GM12878 (cell line): ENCODE measurements at regions not wholly inside any gene's neighbourhood (a gene's known extent, or its start where the extent isn't known, plus 50 kb on each side); places are given as distances from the start of the nearest gene placed in this dataset.

ENCODE experiments used
- BHLHE40 ChIP-seq, 2 experiments: fragments of 450-650 bp in 1 of 2; IDR thresholded peaks; 2 replicates each; pipeline ENCODE4 v1.6.1; 2011 to 2017; ENCODE audit warnings: low read depth in 2 of 2, borderline replicate concordance in 1 of 2, improper control_type of control experiment in 1 of 2, low read length in 1 of 2, mild to moderate bottlenecking in 1 of 2
- CREB1 ChIP-seq: IDR thresholded peaks from 2 replicates; pipeline ENCODE4 v1.6.1; 2012; ENCODE audit warnings: low read depth, mild to moderate bottlenecking, inconsistent platforms
- E2F8 ChIP-seq: fragments of 450-650 bp; IDR thresholded peaks from 2 replicates; pipeline ENCODE4 v1.6.1; 2018; ENCODE audit warnings: mild to moderate bottlenecking, low read depth, moderate library complexity; ENCODE audit not compliant: partially characterized antibody
- IKZF1 ChIP-seq: fragments of 450-650 bp; conservative IDR thresholded peaks from 2 replicates; pipeline ENCODE4 v1.6.1; 2017; ENCODE audit warnings: antibody characterized with exemption, mild to moderate bottlenecking
- IRF4 ChIP-seq: IDR thresholded peaks from 2 replicates; pipeline ENCODE4 v1.6.1; 2011; ENCODE audit warnings: low read depth, low read length
- MLLT1 ChIP-seq: fragments of 450-650 bp; IDR thresholded peaks from 2 replicates; pipeline ENCODE4 v1.6.1; 2016; ENCODE audit warnings: mild to moderate bottlenecking
- NBN ChIP-seq: fragments of 450-650 bp; IDR thresholded peaks from 2 replicates; pipeline ENCODE4 v1.6.1; 2016
- NFYB ChIP-seq: IDR thresholded peaks from 2 replicates; pipeline ENCODE4 v1.6.1; 2011; ENCODE audit warnings: low read depth, mild to moderate bottlenecking, low read length, improper control_type of control experiment, moderate library complexity; ENCODE audit not compliant: insufficient read depth
- RAD51 ChIP-seq: fragments of 450-650 bp; IDR thresholded peaks from 2 replicates; pipeline ENCODE4 v1.6.1; 2016; ENCODE audit warnings: moderate library complexity, mild to moderate bottlenecking, inconsistent platforms
- RFX5 ChIP-seq: IDR thresholded peaks from 2 replicates; pipeline ENCODE4 v1.6.1; 2011; ENCODE audit warnings: low read depth, low read length, improper control_type of control experiment
- SMAD5 ChIP-seq: IDR thresholded peaks from 2 replicates; pipeline ENCODE4 v1.6.1; 2016; ENCODE audit warnings: antibody characterized with exemption, low read depth
- ZNF217 ChIP-seq: fragments of 450-650 bp; IDR thresholded peaks from 2 replicates; pipeline ENCODE4 v1.6.1; 2017; ENCODE audit warnings: antibody characterized with exemption, mild to moderate bottlenecking
- ZZZ3 ChIP-seq: IDR thresholded peaks from 2 replicates; pipeline ENCODE4 v1.6.1; 2011; ENCODE audit warnings: low read depth; ENCODE audit not compliant: control insufficient read depth, insufficient read length
- TF ChIP-seq, protein P1 (sequence below): fragments of 450-650 bp; IDR thresholded peaks from 2 replicates; pipeline ENCODE4 v1.6.1; 2016; ENCODE audit warnings: mild to moderate bottlenecking, moderate library complexity, borderline replicate concordance
- TF ChIP-seq, protein P2 (sequence below): fragments of 450-650 bp; IDR thresholded peaks from 2 replicates; pipeline ENCODE4 v1.6.1; 2017; ENCODE audit warnings: borderline replicate concordance

GRCh38 chr11:95487391-95487790 lies 256.4 kb upstream of the SESN3 start (continued):
- TF ChIP-seq, protein P1, sequence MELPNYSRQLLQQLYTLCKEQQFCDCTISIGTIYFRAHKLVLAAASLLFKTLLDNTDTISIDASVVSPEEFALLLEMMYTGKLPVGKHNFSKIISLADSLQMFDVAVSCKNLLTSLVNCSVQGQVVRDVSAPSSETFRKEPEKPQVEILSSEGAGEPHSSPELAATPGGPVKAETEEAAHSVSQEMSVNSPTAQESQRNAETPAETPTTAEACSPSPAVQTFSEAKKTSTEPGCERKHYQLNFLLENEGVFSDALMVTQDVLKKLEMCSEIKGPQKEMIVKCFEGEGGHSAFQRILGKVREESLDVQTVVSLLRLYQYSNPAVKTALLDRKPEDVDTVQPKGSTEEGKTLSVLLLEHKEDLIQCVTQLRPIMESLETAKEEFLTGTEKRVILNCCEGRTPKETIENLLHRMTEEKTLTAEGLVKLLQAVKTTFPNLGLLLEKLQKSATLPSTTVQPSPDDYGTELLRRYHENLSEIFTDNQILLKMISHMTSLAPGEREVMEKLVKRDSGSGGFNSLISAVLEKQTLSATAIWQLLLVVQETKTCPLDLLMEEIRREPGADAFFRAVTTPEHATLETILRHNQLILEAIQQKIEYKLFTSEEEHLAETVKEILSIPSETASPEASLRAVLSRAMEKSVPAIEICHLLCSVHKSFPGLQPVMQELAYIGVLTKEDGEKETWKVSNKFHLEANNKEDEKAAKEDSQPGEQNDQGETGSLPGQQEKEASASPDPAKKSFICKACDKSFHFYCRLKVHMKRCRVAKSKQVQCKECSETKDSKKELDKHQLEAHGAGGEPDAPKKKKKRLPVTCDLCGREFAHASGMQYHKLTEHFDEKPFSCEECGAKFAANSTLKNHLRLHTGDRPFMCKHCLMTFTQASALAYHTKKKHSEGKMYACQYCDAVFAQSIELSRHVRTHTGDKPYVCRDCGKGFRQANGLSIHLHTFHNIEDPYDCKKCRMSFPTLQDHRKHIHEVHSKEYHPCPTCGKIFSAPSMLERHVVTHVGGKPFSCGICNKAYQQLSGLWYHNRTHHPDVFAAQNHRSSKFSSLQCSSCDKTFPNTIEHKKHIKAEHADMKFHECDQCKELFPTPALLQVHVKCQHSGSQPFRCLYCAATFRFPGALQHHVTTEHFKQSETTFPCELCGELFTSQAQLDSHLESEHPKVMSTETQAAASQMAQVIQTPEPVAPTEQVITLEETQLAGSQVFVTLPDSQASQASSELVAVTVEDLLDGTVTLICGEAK = no peak
- peak; percentile 82; the same call in 1 of the 2 replicates for TF ChIP-seq ZNF217
- no peak for TF ChIP-seq NFYB
- TF ChIP-seq, protein P2, sequence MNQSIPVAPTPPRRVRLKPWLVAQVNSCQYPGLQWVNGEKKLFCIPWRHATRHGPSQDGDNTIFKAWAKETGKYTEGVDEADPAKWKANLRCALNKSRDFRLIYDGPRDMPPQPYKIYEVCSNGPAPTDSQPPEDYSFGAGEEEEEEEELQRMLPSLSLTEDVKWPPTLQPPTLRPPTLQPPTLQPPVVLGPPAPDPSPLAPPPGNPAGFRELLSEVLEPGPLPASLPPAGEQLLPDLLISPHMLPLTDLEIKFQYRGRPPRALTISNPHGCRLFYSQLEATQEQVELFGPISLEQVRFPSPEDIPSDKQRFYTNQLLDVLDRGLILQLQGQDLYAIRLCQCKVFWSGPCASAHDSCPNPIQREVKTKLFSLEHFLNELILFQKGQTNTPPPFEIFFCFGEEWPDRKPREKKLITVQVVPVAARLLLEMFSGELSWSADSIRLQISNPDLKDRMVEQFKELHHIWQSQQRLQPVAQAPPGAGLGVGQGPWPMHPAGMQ = peak; percentile 33; the same call in 1 of the 2 replicates
- TF ChIP-seq NBN = peak; percentile 66; the same call in 1 of the 2 replicates
- TF ChIP-seq CREB1 = 0 out of 2 replicates have a peak, but pooled peaks have one; percentile 29
- peak; percentile 33; the same call in 1 of the 2 replicates for TF ChIP-seq RAD51
- TF ChIP-seq IRF4 = peak; percentile 88
- no peak for TF ChIP-seq RFX5
- TF ChIP-seq ZZZ3 = no peak
- no peak for TF ChIP-seq E2F8
- peak; percentile 86 to 87 for TF ChIP-seq BHLHE40 (IDR thresholded peaks at IDR 0.05; ENCODE audit: borderline replicate concordance in 1 of 2, low read depth in 2 of 2, low read length in 1 of 2)
- TF ChIP-seq IKZF1 = peak; percentile 54
- peak; percentile 32; the same call in 1 of the 2 replicates for TF ChIP-seq MLLT1
- TF ChIP-seq SMAD5 = no peak
